HG02852 (cell line): ENCODE measurements at regions not wholly inside any gene's neighbourhood (a gene's known extent, or its start where the extent isn't known, plus 50 kb on each side); places are given as distances from the start of the nearest gene placed in this dataset.

Experiments used
- ATAC-seq: cut with Tn5 transposase; IDR thresholded peaks from one replicate; pipeline ENCODE4 v1.9.1; 2021; ENCODE audit warnings: mild to moderate bottlenecking, moderate library complexity; ENCODE audit not compliant: unreplicated experiment

DNA sequence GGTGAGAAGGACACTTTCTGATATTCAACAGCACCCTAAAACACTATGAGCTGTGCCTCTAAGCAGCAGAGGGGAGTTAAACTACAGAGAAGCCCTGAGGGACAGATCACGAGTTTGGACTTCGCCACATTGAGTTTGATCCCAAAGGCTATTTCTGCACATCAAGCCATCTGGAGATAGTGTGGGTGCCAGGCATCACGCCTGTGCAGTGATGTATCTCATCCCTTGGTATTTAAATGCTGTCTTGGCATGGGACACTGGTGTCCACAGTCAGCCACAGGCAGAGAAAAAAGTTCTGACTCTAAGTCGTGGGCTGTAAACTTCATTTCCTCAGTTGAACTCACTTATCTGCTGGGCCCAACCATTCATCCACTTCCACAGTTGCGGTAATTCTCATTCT, 742.3 kb upstream of the CELF4 start:
- ATAC-seq = no peak

DNA sequence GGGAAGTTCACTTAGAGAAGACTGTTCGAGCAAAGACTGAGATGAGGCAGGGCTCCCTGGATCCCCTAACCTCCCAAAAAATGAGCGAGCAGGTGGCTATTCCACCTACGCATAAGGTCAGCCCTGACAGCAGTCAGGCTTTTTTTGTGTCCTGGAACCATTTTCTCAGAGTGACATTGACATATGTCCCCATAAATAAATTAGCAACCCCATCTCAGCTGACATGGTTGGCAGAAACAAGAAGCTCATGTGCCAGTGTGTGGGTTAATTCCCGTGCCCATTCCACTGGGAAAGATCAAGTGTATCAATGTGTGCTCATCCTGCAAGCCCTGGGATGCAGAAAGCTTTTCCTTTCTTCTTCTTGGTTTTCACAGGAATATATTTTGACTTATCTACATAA, 740.4 kb upstream of the CELF4 start:
- no peak for ATAC-seq

DNA sequence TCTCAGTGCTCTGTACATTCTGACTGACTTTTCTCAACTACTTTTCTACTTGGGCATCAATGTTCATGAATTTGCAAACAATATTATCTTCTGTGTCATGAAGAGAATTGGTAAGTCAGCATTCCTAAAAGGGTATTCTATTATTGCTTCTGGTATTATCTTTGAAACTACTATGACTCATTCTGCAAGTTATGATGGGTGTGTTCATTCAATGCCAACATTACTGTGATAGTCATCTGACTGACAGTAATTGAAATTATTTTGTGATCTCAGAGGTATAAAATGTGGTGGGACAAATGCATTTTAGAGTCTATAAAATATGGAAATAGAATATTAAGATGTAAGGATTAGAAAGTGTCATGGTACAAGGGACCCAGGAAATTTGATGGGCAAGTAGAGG, 736.0 kb upstream of the CELF4 start:
- no peak for ATAC-seq

DNA sequence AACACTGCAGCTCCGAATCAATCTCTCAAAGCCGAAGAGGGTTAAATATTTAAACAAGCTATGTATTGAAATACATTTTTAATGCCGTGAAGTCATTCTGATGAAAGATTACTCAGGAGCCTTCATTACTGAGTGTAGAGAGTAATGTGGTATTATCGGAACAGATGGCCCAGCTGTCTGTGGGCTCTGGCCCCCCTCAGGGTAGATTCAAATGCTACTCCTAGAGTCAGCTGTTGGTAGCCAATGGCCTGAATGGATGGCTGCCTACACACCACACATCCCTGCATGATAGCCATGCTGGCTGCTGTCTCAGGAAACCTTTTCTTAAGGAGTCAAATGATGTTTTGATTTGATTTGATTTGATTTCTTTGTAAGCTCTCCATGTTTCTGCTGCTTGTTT, 732.3 kb upstream of the CELF4 start:
- no peak for ATAC-seq

DNA sequence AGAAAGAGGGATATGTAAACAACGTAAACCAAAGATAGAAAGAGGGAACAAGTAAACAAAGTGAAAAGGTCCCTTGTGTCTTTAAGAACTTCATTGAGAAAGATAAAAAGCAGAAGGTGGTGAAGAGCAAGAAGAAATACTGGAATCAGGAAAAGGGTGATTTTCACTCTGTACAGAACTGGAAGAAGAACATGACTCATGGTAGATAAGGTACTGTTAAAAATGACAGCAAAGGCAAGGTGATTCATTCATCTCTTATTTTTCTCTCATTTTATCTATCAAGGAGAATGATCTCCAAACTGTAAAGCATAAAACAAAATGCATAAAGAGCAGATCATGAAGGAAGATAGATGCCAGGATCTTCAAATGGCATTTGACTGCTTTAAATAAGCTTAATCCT, 724.6 kb upstream of the CELF4 start:
- ATAC-seq = no peak

DNA sequence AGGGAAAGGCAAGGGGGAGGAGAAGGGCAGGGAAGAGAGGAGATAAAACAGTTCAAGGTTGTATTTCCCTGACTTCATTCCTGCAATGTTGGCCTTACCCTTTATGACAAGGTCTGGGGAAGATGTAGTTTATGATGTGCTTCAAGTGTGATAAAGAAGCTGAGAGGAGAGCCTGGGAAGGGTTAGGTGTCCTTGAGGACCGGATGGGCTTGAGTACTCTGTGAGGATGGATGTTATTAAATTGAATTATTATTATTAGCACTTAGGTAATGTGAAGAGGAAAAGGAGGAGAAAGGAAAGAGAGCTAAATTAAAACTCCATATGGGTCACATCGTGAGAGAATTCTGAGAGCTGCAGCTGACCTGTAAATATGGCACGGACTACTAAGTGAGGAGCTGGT, 719.4 kb upstream of the CELF4 start:
- no peak for ATAC-seq

DNA sequence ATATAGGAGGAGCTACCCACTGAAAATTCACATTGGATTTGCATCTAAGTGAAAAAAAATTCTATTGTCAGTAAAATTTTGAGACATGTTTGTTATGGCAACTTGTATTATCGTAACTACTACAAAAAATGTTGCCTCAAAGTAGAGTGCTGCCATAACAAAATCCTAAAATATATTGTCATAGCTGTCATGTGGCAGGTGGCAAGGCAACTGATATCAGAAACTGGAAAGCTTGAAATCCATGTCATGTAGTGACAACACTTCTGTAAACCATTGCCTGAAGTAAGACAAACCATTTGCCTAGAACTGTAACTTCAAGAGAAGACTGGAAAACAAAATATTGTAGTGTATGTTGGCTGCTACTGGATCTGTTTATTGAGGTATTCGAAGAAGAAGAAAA, 697.5 kb upstream of the CELF4 start:
- ATAC-seq = no peak

DNA sequence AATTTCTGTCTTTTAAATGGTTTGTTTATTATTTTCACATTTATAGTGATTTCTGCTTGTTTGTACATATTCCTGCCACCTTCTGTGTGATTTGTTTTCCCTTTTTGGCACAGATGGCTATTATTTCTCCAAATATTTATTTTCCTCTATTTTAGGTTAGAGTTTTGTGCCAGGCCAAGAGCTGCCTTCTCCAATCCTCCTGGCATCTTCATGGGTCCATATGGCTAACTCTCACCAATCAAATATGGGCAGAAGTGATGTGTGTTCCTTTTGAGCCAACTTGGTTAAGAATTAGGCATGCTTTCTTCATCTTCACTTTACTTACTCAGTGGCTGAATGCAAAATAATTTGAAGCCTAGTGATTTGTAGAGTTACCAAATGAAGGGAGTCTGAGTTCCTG, 697.1 kb upstream of the CELF4 start:
- ATAC-seq = no peak

DNA sequence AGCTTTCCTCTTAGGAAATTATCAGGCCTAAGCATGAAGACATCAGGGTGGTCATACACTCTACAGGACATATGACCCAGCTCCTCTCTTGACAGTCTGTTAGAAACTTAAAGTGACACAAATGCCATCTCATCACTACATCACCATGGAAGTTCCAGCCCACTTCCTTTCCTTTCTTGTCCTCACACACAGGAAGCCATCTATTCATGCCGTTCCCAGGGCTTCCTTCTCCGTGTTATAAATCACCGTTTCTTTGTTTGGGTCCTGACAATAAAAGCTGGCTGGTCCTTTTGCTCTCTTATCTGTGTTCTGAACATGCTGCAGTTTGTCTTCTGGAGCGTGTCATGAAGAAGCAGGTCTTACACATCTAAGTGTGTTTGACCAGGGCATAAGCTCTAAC, 692.1 kb upstream of the CELF4 start:
- ATAC-seq = no peak

DNA sequence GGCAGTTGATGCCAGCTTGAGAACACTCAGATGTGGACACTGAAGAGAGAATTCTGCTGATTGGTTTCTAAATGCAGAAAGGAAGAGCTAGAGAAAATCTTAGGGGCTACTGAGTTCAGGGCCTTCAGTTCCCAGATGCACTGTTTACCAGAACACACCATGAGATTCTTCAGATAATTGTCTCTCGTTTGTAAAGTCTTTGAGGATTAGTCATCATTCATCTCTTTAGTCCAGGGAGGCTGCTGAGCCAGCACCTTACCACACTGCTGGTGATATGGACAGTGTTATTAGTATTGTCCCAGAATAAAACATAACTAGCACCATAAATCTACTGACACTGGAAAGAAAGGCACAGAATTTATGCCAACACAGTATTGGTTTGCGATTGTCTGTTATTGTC, 690.8 kb upstream of the CELF4 start:
- no peak for ATAC-seq

DNA sequence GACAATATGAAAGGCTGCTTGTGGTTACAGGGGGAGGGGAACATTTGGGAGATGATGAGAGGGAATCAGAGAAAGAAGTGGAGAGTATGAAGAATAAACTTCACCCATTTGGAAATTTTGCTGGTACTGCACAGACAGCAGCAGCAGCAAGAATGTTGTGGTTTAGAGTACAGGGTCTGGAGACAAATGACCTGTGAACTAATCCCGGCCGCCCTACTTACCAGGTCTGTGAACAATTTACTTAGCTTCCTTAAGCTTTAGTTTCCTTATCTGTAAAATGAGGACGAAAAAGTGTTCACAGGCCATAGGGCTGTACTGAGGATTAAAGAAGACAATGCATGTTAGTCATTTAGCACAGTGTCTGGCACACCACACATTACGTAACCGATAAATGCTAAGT, 685.4 kb upstream of the CELF4 start:
- ATAC-seq = no peak

DNA sequence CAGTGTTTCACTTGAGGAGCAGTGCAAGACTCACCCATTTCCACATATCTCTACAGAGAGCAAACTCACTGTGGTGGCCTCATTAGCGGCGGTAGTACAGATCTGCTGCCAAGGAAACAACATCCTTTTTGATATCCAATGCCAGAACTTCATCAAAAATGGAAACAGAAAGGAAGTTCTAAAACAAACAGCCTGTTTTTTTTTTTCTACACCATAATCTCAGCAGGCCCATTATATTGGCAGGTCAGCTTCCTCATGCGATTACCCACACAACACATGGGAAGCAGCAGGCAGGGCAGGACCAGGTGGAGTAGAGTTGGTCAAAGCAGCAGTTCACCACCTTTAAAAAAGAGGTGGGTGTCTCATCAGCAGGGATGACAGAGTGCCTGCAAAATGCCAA, 678.9 kb upstream of the CELF4 start:
- no peak for ATAC-seq

DNA sequence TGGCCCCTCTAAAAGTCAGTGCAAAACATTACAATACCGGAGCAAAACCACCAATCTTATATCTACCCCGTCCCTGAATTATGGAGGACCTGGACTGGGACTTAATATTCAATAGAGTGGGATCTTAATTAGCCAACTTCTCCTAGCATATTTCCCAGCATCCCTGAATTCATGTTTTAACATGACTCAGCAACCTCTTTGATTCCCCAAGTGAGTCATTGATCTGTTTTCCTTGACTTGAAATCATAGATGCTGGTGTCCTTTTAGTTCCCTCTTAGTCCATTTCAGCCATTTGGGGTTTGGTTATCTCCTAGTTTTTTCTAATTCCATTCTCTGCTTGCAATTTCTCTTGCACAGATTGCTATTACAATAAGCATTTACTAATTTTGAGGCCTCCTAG, 677.7 kb upstream of the CELF4 start:
- ATAC-seq = no peak

DNA sequence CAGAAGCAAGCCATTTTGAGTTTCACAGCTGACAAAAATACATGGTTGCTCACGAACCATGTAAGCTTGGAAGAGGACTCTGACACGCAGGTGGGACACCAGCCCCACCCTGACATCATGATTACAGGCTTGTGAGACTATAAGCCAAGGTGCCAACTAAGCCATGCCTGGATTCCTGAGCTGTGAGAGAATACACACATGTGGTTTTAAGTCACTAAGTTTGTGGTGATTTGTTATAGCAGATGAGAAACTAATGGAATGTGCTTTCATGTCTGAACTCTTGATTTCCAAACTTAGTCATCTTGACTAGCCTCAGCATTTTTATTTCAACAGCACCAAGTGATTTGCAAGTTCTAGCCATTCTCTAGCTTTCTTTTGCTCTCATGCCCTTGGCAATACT, 676.1 kb upstream of the CELF4 start:
- ATAC-seq = no peak

DNA sequence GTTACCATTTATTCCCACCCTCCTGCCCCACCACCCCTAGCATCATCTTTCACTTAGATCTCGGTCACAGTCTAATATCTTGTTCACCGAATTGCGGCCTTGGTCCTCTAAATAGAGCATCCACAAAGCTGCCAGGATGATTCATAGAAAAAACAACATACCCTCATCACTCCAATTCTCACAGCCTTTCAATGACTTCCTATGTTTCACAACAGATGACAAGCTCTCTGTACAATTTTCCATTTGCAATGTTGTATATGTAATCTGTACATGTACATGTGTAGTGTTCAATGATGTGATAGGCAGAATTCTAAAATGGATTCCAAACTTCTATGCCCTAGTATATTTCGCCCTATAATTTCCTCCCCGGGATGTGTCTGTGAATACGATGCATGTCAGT, 675.6 kb upstream of the CELF4 start:
- ATAC-seq = no peak

DNA sequence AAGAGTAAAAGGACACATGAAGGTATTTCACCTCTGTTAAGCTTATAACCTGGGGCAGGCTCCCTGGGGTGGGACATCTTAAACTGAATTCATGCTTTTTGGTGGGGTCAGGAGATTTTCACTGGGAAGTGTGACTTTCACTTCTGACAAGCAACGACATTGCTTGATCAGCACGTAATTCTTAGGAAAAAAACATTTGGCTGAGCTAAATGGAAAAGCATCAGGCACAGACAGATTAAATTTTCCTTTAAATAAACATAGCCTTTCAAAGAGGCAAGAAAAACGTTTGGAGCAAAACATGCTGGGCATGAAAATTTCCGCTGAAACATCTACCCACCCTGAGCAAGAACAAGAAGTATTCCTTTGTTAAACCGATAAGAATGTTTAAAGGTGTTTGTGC, 674.0 kb upstream of the CELF4 start:
- no peak for ATAC-seq

DNA sequence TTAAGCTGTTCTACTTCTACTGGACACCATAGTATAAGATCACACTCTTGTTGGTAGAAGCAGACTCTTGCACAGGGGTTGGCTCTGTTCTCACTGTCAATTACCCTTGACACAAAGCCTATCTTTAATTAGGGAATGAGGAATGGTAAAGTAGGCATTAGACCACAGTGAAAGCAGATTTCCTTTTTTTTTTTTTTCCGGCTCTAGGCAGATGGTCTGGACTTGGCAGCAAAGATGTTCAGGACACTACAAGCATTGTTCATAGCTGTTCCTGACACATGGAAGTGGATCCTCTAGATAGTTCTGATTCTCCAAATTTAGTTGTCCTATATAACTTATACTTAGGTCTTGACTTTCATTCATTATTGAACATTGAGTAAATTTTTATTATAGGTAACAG, 672.2 kb upstream of the CELF4 start:
- ATAC-seq = no peak

DNA sequence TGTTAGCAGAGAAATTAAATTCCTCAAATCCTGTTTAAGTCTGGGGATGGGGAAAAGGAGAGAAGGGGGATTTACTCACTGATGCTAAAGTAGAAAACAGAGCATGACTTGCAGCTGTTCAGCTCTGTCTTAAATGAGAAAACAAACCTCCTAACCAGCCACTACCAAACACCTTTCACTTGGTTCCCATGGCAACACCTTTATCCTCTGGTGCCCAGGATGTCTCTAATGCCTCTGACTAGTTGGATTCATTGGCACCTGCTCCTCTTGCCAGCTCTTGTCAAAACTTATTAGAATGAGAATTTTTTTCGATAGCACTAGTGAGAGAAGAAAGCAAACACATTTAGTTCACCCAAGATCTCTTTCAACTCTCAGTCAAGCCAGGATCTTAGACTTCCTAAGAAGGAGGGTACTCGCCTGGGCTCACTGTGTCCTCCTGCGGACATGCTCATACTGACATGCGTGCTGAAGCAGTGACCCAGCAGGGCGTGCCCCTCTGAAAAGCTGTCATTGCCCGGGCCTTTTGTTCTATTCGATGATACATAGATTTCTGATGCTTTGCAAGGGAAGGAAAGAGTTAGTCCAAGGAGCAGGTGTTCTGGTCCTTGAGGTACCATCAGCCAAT, 656.0 kb upstream of the CELF4 start:
- no peak for ATAC-seq

DNA sequence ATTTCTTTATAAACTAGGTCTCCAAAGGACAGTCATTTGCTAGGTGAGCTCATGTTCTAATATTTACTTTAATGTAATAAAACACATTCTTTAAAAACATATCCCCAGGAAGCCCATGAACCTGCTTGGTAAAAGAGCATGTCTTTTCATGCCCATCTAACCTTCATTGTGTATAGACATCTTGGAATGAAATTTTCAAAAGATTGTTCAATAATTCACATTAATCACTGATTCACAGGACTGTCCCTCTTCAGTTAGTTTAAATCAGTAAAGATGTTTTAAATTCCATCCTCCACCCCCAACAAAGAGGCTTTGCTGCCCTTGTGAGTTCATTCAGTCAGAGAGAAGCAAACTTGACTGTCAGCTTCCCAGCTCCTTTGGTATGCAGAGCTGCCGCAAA, 633.4 kb upstream of the CELF4 start:
- no peak for ATAC-seq

DNA sequence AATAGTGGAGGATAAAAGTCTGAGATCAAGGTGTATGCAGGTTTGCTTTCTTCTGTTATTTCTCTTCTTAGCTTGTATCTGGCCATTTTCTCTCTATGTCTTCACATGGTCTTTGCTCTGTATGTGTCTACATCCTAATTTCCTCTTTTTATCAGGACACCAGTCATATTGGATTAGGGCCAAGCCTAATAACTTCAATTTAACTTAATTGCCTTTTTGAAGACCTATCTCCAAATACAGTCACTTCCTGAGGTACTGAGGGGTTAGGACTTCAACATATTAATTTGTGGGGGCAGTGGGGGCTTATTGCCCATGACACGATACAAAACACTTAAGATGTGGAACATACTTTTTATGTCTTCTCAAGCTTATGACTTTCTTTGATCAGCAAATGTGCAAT, 632.9 kb upstream of the CELF4 start:
- no peak for ATAC-seq

DNA sequence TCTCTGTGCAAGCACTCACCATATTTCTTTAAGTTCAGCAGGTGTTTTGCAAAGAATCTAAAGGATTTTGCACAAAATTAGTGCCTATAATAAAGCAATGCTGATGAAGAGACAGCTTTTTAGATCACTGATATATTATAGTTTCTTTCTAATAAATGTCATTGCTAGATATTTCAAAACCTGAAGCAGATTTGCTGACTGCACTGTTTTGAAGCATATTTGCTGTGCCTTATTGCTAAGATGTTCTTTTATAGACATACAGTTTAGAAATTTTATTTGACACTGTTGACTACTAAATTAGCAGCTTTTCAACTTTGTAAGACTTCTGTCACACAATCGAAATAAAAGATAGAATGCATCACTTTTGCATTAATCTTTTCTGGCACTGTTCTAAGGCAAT, 620.9 kb upstream of the CELF4 start:
- ATAC-seq = no peak

DNA sequence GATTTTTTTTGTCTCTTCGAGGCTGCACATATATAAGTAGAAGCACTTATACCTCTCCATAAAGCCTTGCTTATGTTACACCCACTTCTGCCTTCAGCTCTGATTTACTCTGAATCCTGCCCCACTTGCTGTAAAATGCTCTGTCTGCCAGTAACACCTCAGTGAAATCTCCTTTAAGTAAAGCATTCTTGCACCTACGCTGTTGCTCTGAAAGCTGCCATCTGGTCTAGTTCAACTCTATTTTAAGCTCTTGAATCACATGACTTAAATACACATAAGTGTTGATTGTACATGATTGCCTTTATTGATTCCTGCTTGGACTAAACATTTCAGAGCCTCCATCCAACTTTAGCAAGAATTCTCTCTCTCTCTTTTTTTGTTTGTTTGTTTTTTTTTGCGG, 609.0 kb upstream of the CELF4 start:
- ATAC-seq = no peak

DNA sequence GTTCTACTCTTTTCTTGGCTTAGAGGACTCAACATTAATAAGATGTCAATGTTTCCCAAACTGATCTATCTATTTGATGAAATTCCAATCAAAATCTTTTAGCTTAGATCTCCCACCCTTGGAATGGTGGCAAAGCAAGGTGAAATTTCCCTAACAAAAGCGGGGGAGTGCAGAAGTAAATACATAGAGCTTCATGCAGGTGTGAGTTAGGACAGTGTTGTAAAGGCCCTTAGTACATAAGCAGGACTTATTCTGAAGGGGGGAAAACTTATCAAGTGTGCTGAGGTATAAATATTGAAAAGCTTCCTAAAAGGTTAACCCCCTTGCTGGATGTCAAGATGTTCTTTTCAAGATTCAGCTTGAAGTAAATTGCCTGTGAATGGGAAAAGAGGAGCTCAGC, 608.6 kb upstream of the CELF4 start:
- no peak for ATAC-seq

DNA sequence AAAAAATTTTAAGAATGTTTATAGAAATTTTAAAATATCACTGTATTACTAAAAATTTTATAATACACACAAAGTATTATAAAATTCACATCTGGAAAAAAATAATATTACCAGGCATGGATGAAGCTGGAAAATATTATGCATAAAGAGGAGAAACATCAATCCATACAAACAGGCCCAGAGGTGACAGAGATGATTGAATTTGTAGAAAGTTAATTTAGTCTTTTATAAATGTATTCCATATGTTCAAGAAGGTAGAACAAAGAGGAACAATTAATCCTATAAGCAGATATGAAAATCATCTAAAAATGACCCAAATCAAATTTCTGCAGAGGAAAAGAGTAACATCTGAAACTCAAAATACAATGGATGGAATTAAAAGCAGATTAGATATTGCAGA, 605.2 kb upstream of the CELF4 start:
- no peak for ATAC-seq
